Lower lobe of right lung (tissue), 2 donors: ENCODE measurements at regions not wholly inside any gene's neighbourhood (a gene's known extent, or its start where the extent isn't known, plus 50 kb on each side); places are given as distances from the start of the nearest gene placed in this dataset.

Source experiments
- ATAC-seq, 2 donors: fragments of 200-7000 bp; cut with Tn5 transposase; one replicate each; pipeline ENCODE4 v1.9.1; 2020 to 2022; ENCODE audit warnings: mild to moderate bottlenecking in 2 of 2, moderate library complexity in 2 of 2
- DNase-seq: peaks from one replicate; pipeline ENCODE4 v3.0.0-alpha.2; 2020
- H3K27ac ChIP-seq: fragments of 200-600 bp; one replicate; pipeline ENCODE4 v1.8.0; 2022
- H3K27me3 ChIP-seq: fragments of 200-600 bp; one replicate; pipeline ENCODE4 v1.8.0; 2022; ENCODE audit warnings: low read depth
- H3K36me3 ChIP-seq: fragments of 200-600 bp; one replicate; pipeline ENCODE4 v1.8.0; 2022; ENCODE audit warnings: mild to moderate bottlenecking
- H3K4me1 ChIP-seq: fragments of 200-600 bp; one replicate; pipeline ENCODE4 v1.8.0; 2022
- H3K4me3 ChIP-seq: fragments of 200-600 bp; one replicate; pipeline ENCODE4 v1.8.0; 2022; ENCODE audit warnings: mild to moderate bottlenecking
- H3K9me3 ChIP-seq: fragments of 200-600 bp; one replicate; pipeline ENCODE4 v1.8.0; 2022
- CTCF ChIP-seq: fragments of 200-600 bp; IDR thresholded peaks from one replicate; pipeline ENCODE4 v1.8.0; 2022; ENCODE audit warnings: antibody characterized with exemption, mild to moderate bottlenecking
- intact Hi-C: fragments of 100-400 bp; cut with DNase I; formaldehyde crosslinking; loops from one replicate; pipeline ENCODE4 v1.11.0; 2022
- donor health status: DM: no; HTN: yes; CAD: no; lungs with severe emphysema.

GRCh38 chr6:169898788-169899480 lies 147.5 kb downstream of the ERMARD start:
- DNase-seq (no peak), ATAC-seq (peak in 1 of 2 donors; percentile 14)
- intact Hi-C loops = no loop called here
- no peaks in the 10 kb centered on the region for H3K36me3 ChIP-seq
- H3K4me3 ChIP-seq = no peak overlapping the region
- H3K4me1 ChIP-seq = no peaks in the 10 kb centered on the region
- H3K27ac ChIP-seq = no peak overlapping the region
- no peaks in the 10 kb centered on the region for H3K27me3 ChIP-seq
- no peak for TF ChIP-seq CTCF
- H3K9me3 ChIP-seq = no peaks in the 10 kb centered on the region

- DNase-seq (no peak), ATAC-seq (no peak)
- Histone ChIP-seq H3K9me3 (no peaks in the 10 kb centered on the region), H3K36me3 (no peaks in the 10 kb centered on the region), H3K27me3 (no peaks in the 10 kb centered on the region), H3K4me3 (no peak overlapping the region), H3K27ac (no peak overlapping the region), H3K4me1 (no peaks in the 10 kb centered on the region)
- intact Hi-C loops = no loop called here
- no peak for TF ChIP-seq CTCF
These were observed 146.4 kb downstream of the ERMARD start for GRCh38 chr6:169897601-169898358.

- no peak overlapping the region for H3K27ac ChIP-seq
- no peaks in the 10 kb centered on the region for H3K36me3 ChIP-seq
- DNase-seq (no peak), ATAC-seq (peak in 1 of 2 donors; percentile 22)
- no peaks in the 10 kb centered on the region for H3K27me3 ChIP-seq
- no peak overlapping the region for H3K4me3 ChIP-seq
- intact Hi-C loops = no loop called here
- TF ChIP-seq CTCF = no peak
- H3K9me3 ChIP-seq = no peaks in the 10 kb centered on the region
- H3K4me1 ChIP-seq = no peaks in the 10 kb centered on the region
These were observed 145.5 kb downstream of the ERMARD start for GRCh38 chr6:169896826-169897456.

DNA sequence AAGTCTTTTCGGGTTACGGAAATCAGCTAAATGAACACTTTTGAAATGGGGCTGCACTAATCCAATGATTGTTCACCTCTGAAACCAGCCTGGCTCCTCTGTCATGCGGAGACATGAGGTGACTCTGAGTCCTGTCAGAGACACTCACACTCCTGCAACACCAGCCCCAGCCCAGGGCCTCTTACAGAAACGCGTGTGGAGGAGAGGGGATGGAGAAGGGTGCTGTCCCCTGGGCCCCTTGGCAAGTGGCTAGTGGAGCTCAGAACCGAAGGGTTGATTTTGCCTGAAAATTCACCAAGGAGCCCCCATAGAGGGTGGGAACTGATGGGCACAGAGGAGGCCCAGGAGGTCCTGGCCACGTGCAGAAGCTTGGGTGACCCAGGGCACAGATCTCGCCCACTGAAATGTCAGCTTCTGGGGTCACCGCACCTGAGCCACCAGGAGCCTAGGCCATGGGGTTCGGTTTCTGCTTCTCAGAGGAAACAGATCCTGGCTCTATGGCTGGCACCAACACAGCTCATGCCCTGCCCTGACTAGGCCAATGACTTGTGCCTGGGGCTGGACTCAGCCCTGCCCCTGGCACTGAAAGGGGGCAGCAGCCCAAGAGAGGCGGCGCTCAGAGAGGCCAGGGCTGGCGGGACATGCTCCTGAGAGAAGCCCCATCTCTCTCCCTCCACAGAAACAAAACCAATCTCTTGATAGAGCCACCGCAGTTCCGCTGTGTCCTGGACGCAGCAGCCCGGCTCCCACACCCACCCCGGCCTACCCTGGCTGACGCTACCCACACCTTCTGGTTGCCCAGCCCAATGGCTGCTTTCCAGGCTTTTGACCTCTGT lies 144.7 kb downstream of the ERMARD start:
- DNase-seq = no peak
- TF ChIP-seq CTCF = no peak
- peak in 1 of 2 donors; percentile 34 for ATAC-seq
- H3K9me3 ChIP-seq = no peaks in the 10 kb centered on the region
- H3K4me3 ChIP-seq = no peak overlapping the region
- intact Hi-C loops = no loop called here
- no peaks in the 10 kb centered on the region for H3K36me3 ChIP-seq
- no peaks in the 10 kb centered on the region for H3K27me3 ChIP-seq
- no peaks in the 10 kb centered on the region for H3K4me1 ChIP-seq
- no peak overlapping the region for H3K27ac ChIP-seq
